WI38 (cell line): ENCODE measurements at regions not wholly inside any gene's neighbourhood (a gene's known extent, or its start where the extent isn't known, plus 50 kb on each side); places are given as distances from the start of the nearest gene placed in this dataset.

Experiments
- H3K4me3 ChIP-seq: 2 replicates; pipeline ENCODE4 v1.5.1; 2011; ENCODE audit warnings: low read depth, mild to moderate bottlenecking, control low read depth, low read length
- TF ChIP-seq, protein P1 (sequence below): IDR thresholded peaks from 2 replicates; pipeline ENCODE4 v1.5.1; 2012; ENCODE audit warnings: low read depth, mild to moderate bottlenecking, control low read depth, low read length

GRCh38 chr2:223652902-223653301 lies 50.7 kb upstream of the SCG2 start:
- TF ChIP-seq, protein P1, sequence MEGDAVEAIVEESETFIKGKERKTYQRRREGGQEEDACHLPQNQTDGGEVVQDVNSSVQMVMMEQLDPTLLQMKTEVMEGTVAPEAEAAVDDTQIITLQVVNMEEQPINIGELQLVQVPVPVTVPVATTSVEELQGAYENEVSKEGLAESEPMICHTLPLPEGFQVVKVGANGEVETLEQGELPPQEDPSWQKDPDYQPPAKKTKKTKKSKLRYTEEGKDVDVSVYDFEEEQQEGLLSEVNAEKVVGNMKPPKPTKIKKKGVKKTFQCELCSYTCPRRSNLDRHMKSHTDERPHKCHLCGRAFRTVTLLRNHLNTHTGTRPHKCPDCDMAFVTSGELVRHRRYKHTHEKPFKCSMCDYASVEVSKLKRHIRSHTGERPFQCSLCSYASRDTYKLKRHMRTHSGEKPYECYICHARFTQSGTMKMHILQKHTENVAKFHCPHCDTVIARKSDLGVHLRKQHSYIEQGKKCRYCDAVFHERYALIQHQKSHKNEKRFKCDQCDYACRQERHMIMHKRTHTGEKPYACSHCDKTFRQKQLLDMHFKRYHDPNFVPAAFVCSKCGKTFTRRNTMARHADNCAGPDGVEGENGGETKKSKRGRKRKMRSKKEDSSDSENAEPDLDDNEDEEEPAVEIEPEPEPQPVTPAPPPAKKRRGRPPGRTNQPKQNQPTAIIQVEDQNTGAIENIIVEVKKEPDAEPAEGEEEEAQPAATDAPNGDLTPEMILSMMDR, result no peak
- H3K4me3 ChIP-seq, result no peak overlapping the region

DNA sequence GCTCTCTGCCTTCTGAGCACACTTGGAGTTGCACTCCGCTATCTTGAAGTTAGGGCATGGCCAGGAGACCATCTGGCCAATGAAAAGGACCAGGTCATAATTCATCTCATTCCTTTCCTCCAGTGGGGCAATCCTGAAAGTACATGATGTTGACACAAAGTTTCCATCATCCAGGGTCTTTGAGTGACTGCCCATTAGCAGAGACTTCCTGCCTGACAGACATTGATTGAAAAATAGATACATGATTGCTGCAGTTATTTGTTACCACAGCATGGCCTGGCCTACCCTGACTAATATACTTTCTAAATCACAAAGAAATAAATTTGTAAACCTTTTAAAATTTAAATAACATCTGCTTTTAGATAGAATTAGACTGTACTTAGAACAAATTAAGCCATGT lies 50.0 kb upstream of the SCG2 start:
- TF ChIP-seq, protein P1, result no peak
- no peak overlapping the region for H3K4me3 ChIP-seq
